ENCODE measurements at regions not wholly inside any gene's neighbourhood (a gene's known extent, or its start where the extent isn't known, plus 50 kb on each side); places are given as distances from the start of the nearest gene placed in this dataset.
"Not testable (repeated sequence)": the region's sequence is repeated elsewhere in the genome, so short reads cannot be mapped to it uniquely, and the experiment has no call there.

GRCh38 chr14:53386362-53386761 is 233.2 kb upstream of the DDHD1 start:
- no peak for DNase-seq

GRCh38 chr14:53384536-53384935 is 231.4 kb upstream of the DDHD1 start:
- no peak for DNase-seq

- no peak for DNase-seq
Measured at GRCh38 chr14:53384073-53384472, 230.9 kb upstream of the DDHD1 start.

GRCh38 chr14:53381895-53382294 is 228.8 kb upstream of the DDHD1 start:
- no peak for DNase-seq

GRCh38 chr14:53380867-53381225 is 227.7 kb upstream of the DDHD1 start:
- no peak for DNase-seq

- DNase-seq: no peak
Measured at GRCh38 chr14:53380052-53380866, 227.1 kb upstream of the DDHD1 start.

- no peak for DNase-seq
Measured at GRCh38 chr14:53378142-53378541, 225.0 kb upstream of the DDHD1 start.

GRCh38 chr14:53376064-53376463 is 222.9 kb upstream of the DDHD1 start:
- DNase-seq: no peak

- DNase-seq: no peak
Measured at GRCh38 chr14:53375599-53375998, 222.5 kb upstream of the DDHD1 start.

GRCh38 chr14:53368711-53369201 is 215.6 kb upstream of the DDHD1 start:
- DNase-seq: no peak

- DNase-seq: no peak
Measured at GRCh38 chr14:53368066-53368465, 214.9 kb upstream of the DDHD1 start.

- DNase-seq: no peak
Measured at GRCh38 chr14:53367644-53368026, 214.5 kb upstream of the DDHD1 start.

- DNase-seq: no peak
Measured at GRCh38 chr14:53365486-53366130, 212.5 kb upstream of the DDHD1 start.

- DNase-seq: not testable (repeated sequence)
Measured at GRCh38 chr14:53362916-53363315, 209.8 kb upstream of the DDHD1 start.

GRCh38 chr14:53360829-53361228 is 207.7 kb upstream of the DDHD1 start:
- DNase-seq: no peak

GRCh38 chr14:53358166-53358565 is 205.0 kb upstream of the DDHD1 start:
- no peak for DNase-seq

GRCh38 chr14:53356361-53357150 is 203.4 kb upstream of the DDHD1 start:
- DNase-seq: no peak

GRCh38 chr14:53355581-53356112 is 202.5 kb upstream of the DDHD1 start:
- peak; percentile 60 for DNase-seq

GRCh38 chr14:53354336-53354735 is 201.2 kb upstream of the DDHD1 start:
- no peak for DNase-seq

GRCh38 chr14:53350866-53351265 is 197.7 kb upstream of the DDHD1 start:
- DNase-seq: no peak

GRCh38 chr14:53350429-53350828 is 197.3 kb upstream of the DDHD1 start:
- no peak for DNase-seq

- DNase-seq: no peak
Measured at GRCh38 chr14:53346988-53347387, 193.9 kb upstream of the DDHD1 start.

GRCh38 chr14:53341324-53341723 is 188.2 kb upstream of the DDHD1 start:
- no peak for DNase-seq

All from NCI-H1417 treated with DMSO at 0.1 percent for 48 hours (cell line).